Mesenchymal stem cell (in vitro differentiated cells and primary cell): ENCODE measurements at regions not wholly inside any gene's neighbourhood (a gene's known extent, or its start where the extent isn't known, plus 50 kb on each side); places are given as distances from the start of the nearest gene placed in this dataset.
A peak's percentile ranks its signal among the peaks of the same experiment; 100 is the strongest.

ENCODE experiments used
- DNase-seq: peaks from one replicate; pipeline ENCODE4 v3.0.0-alpha.2; 2013
- H2AFZ ChIP-seq: one replicate; pipeline ENCODE4 v1.6.1; 2013; ENCODE audit warnings: low read depth, mild to moderate bottlenecking, control low read depth, inconsistent platforms, low read length, moderate library complexity
- H2AK5ac ChIP-seq: 2 replicates; pipeline ENCODE4 v1.6.1; 2013; ENCODE audit warnings: low read length, moderate library complexity, mild to moderate bottlenecking, inconsistent platforms; ENCODE audit not compliant: severe bottlenecking
- H2BK120ac ChIP-seq: one replicate; pipeline ENCODE4 v1.6.1; 2013; ENCODE audit warnings: low read depth, mild to moderate bottlenecking, inconsistent platforms, low read length, moderate library complexity
- H2BK12ac ChIP-seq, 2 experiments: one replicate each; pipeline ENCODE4 v1.6.1; 2013; ENCODE audit warnings: inconsistent platforms in 2 of 2, low read length in 2 of 2, mild to moderate bottlenecking in 2 of 2, moderate library complexity in 2 of 2, control low read depth in 1 of 2
- H2BK15ac ChIP-seq: one replicate; pipeline ENCODE4 v1.6.1; 2013; ENCODE audit warnings: mild to moderate bottlenecking, low read depth, inconsistent platforms; ENCODE audit not compliant: poor library complexity, severe bottlenecking
- H2BK5ac ChIP-seq: 2 replicates; pipeline ENCODE4 v1.6.1; 2013; ENCODE audit warnings: low read depth, mild to moderate bottlenecking, low read length, control low read depth, inconsistent platforms; ENCODE audit not compliant: poor library complexity, severe bottlenecking
- H3K14ac ChIP-seq, 2 experiments: one replicate each; pipeline ENCODE4 v1.6.1; 2013; ENCODE audit warnings: inconsistent platforms in 2 of 2, low read length in 2 of 2, control low read depth in 1 of 2, mild to moderate bottlenecking in 1 of 2, moderate library complexity in 1 of 2
- H3K18ac ChIP-seq, 2 experiments: one replicate each; pipeline ENCODE4 v1.6.1; 2013; ENCODE audit warnings: inconsistent platforms in 2 of 2, low read length in 2 of 2, control low read depth in 1 of 2, low read depth in 1 of 2, mild to moderate bottlenecking in 1 of 2
- H3K23ac ChIP-seq, 2 experiments: one replicate each; pipeline ENCODE4 v1.6.1; 2013; ENCODE audit warnings: inconsistent platforms in 2 of 2, low read length in 2 of 2, mild to moderate bottlenecking in 2 of 2, moderate library complexity in 2 of 2, control low read depth in 1 of 2
- H3K27ac ChIP-seq: 2 replicates; pipeline ENCODE4 v1.5.1; 2013; ENCODE audit warnings: mild to moderate bottlenecking, moderate library complexity, low read length, control low read depth, inconsistent platforms; ENCODE audit not compliant: poor library complexity, severe bottlenecking
- H3K27me3 ChIP-seq, 2 experiments: 2 replicates each; pipeline versions ENCODE4 v1.6.1 to v1.7.0; 2013; ENCODE audit warnings: low read length in 2 of 2, mild to moderate bottlenecking in 2 of 2, moderate library complexity in 2 of 2, control low read depth in 1 of 2, inconsistent platforms in 1 of 2; ENCODE audit not compliant: control insufficient read depth in 1 of 2, insufficient read depth in 1 of 2
- H3K36me3 ChIP-seq, 2 experiments: 2 replicates each; pipeline versions ENCODE4 v1.6.1 to v1.7.0; 2013; ENCODE audit warnings: low read length in 2 of 2, control low read depth in 1 of 2, inconsistent platforms in 1 of 2, low read depth in 1 of 2, mild to moderate bottlenecking in 1 of 2; ENCODE audit not compliant: insufficient read depth in 2 of 2, control insufficient read depth in 1 of 2
- H3K4ac ChIP-seq, 2 experiments: one replicate each; pipeline ENCODE4 v1.6.1; 2013; ENCODE audit warnings: inconsistent platforms in 2 of 2, low read length in 2 of 2, mild to moderate bottlenecking in 2 of 2, moderate library complexity in 2 of 2, control low read depth in 1 of 2, low read depth in 1 of 2
- H3K4me1 ChIP-seq: 2 replicates; pipeline ENCODE4 v1.6.1; 2013; ENCODE audit warnings: low read depth, low read length, control low read depth; ENCODE audit not compliant: control insufficient read depth, insufficient read depth
- H3K4me2 ChIP-seq: 2 replicates; pipeline ENCODE4 v1.6.1; 2013; ENCODE audit warnings: low read length, mild to moderate bottlenecking, inconsistent platforms; ENCODE audit not compliant: poor library complexity, severe bottlenecking
- H3K4me3 ChIP-seq, 2 experiments: 2 replicates each; pipeline versions ENCODE4 v1.5.1 to v1.7.0; 2013; ENCODE audit warnings: low read length in 2 of 2, mild to moderate bottlenecking in 2 of 2, control low read depth in 1 of 2, low read depth in 1 of 2; ENCODE audit not compliant: insufficient read depth in 1 of 2
- H3K79me1 ChIP-seq: replicated peaks from 2 replicates; pipeline ENCODE4 v1.6.1; 2013; ENCODE audit warnings: mild to moderate bottlenecking, control low read depth, low read length, inconsistent platforms; ENCODE audit not compliant: poor library complexity, severe bottlenecking
- H3K9ac ChIP-seq: 2 replicates; pipeline ENCODE4 v1.7.0; 2013; ENCODE audit warnings: mild to moderate bottlenecking, low read length, moderate library complexity
- H3K9me3 ChIP-seq: 2 replicates; pipeline ENCODE4 v1.7.0; 2013; ENCODE audit warnings: mild to moderate bottlenecking, low read length; ENCODE audit not compliant: control insufficient read depth
- H4K8ac ChIP-seq: one replicate; pipeline ENCODE4 v1.6.1; 2013; ENCODE audit warnings: inconsistent platforms, mild to moderate bottlenecking, low read length, moderate library complexity
- H4K91ac ChIP-seq: one replicate; pipeline ENCODE4 v1.6.1; 2013; ENCODE audit warnings: mild to moderate bottlenecking, low read length, inconsistent platforms
- WGBS: methylation state at CpG from one replicate; pipeline ENCODE4 v1.1.7; 2013; ENCODE audit warnings: mixed read lengths; 5-methylcytosine and 5-hydroxymethylcytosine counted together

DNA sequence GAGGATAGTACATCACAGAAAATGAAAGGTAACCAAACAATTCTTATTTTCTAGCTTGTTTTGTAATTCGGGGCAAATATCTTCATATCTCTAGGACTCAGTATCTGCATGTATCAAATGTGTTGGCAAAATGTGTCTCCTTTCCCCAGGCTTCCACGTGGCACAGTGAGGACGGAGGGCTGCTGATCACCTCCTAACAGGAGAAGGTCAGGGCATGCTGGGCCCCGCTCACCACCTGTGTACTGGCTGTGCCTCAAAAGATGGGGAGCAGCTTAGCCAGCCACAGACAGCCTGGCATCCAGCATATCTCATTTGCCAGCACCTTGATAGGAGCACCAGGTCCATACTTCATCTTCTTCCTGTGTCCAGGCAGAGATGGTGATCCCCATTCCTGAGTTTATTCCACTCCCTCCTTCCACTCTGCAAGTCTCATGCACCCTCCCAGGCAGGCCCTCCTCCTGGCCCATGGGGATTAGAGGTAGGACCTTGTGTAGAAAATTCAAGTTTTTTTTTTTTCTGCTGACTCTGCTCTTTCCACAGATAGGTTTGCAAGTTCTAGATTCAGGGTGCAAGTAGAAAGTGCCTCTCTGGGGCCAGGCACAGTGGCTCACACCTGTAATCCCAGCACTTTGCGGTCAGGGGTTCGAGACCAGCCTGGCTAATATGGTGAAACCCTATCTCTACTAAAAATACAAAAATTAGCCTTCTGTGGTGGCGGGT is 1639.0 kb upstream of the SLC10A2 start:
- H2BK120ac ChIP-seq: no peak overlapping the region
- no peak overlapping the region for H3K27ac ChIP-seq
- no peak overlapping the region for H3K9ac ChIP-seq
- no peak overlapping the region for H2BK15ac ChIP-seq
- no peak overlapping the region for H2AFZ ChIP-seq
- no peak overlapping the region for H3K4ac ChIP-seq
- no peaks in the 10 kb centered on the region for H3K4me1 ChIP-seq
- no peak overlapping the region for H3K18ac ChIP-seq
- no peak overlapping the region for H3K23ac ChIP-seq
- no peak overlapping the region for H4K8ac ChIP-seq
- no peak for DNase-seq
- H3K9me3 ChIP-seq: peaks cover 3% of the 10 kb centered on the region
- no peak overlapping the region for H3K4me2 ChIP-seq
- no peaks in the 10 kb centered on the region for H3K79me1 ChIP-seq
- no peak overlapping the region for H2BK12ac ChIP-seq
- H3K4me3 ChIP-seq: no peak overlapping the region
- no peak overlapping the region for H3K14ac ChIP-seq
- no peaks in the 10 kb centered on the region for H3K36me3 ChIP-seq
- H2BK5ac ChIP-seq: no peak overlapping the region
- no peak overlapping the region for H2AK5ac ChIP-seq
- WGBS: 78% methylated on average over 7 of the region's 7 CpGs
- H4K91ac ChIP-seq: no peak overlapping the region
- no peaks in the 10 kb centered on the region for H3K27me3 ChIP-seq

DNA sequence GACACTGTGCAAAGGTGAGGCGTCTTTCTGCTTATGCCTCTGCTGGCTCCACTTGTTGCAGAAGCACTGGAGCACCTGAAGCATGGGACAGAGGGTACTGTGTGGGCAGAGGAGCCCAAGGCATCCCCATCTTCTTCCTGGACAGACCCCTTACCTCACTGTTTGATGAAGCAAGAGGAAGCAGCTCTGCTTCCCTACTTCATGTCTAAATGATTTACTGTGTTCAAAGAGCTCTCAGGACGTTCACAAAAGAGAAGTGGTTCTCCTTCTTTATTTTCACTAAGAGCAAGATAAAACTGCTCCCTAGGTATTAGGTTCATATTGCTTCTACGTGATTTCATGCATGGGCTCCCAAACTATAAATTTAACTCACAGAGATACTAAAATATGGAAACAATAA is 1635.4 kb upstream of the SLC10A2 start:
- Histone ChIP-seq H3K4ac (no peak overlapping the region), H3K36me3 (no peaks in the 10 kb centered on the region), H4K8ac (no peak overlapping the region), H3K79me1 (no peaks in the 10 kb centered on the region), H3K23ac (no peak overlapping the region), H3K18ac (no peak overlapping the region), H2BK120ac (no peak overlapping the region), H2BK12ac (no peak overlapping the region), H2AFZ (no peak overlapping the region), H2BK15ac (no peak overlapping the region), H3K4me1 (no peaks in the 10 kb centered on the region), H2AK5ac (no peak overlapping the region), H3K9me3 (peaks cover under 1% of the 10 kb centered on the region), H2BK5ac (no peak overlapping the region), H3K27ac (no peak overlapping the region), H3K14ac (peak overlapping the region in 1 of 2 experiments; percentile 48), H3K4me2 (no peak overlapping the region), H3K9ac (no peak overlapping the region), H3K4me3 (no peak overlapping the region), H4K91ac (no peak overlapping the region), H3K27me3 (no peaks in the 10 kb centered on the region)
- DNase-seq: no peak
- WGBS: 44% methylated on average over 2 of the region's 3 CpGs

DNA sequence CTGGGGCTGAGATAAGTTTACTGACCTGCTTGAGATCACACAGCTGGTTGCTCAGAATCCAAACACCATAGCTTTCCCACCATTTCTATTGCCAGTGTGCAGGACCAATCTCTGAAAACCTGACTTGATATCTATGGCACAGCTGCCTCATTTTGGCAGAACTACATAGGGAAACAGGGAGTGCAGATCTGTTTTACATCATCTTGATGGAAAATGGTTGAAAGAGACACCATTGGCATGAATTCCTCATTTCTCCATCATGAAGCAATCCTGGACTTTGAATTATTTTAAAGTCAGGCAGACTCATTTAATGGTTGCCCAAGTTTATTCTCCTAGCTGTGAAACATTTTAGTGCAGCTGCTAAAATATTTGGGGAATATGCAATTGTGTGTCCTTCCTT is 1628.2 kb upstream of the SLC10A2 start:
- no peak overlapping the region for H4K8ac ChIP-seq
- H3K79me1 ChIP-seq: no peaks in the 10 kb centered on the region
- H2BK120ac ChIP-seq: no peak overlapping the region
- no peak overlapping the region for H3K23ac ChIP-seq
- H2AK5ac ChIP-seq: no peak overlapping the region
- no peak overlapping the region for H2BK12ac ChIP-seq
- H3K27me3 ChIP-seq: no peaks in the 10 kb centered on the region
- H3K9me3 ChIP-seq: no peaks in the 10 kb centered on the region
- H2AFZ ChIP-seq: no peak overlapping the region
- H3K27ac ChIP-seq: no peak overlapping the region
- H3K36me3 ChIP-seq: no peaks in the 10 kb centered on the region
- no peak overlapping the region for H2BK5ac ChIP-seq
- no peak overlapping the region for H3K9ac ChIP-seq
- H3K4ac ChIP-seq: no peak overlapping the region
- no peaks in the 10 kb centered on the region for H3K4me1 ChIP-seq
- H3K4me2 ChIP-seq: no peak overlapping the region
- H4K91ac ChIP-seq: no peak overlapping the region
- H2BK15ac ChIP-seq: no peak overlapping the region
- no peak overlapping the region for H3K14ac ChIP-seq
- no peak overlapping the region for H3K18ac ChIP-seq
- no peak overlapping the region for H3K4me3 ChIP-seq
- DNase-seq: no peak

DNA sequence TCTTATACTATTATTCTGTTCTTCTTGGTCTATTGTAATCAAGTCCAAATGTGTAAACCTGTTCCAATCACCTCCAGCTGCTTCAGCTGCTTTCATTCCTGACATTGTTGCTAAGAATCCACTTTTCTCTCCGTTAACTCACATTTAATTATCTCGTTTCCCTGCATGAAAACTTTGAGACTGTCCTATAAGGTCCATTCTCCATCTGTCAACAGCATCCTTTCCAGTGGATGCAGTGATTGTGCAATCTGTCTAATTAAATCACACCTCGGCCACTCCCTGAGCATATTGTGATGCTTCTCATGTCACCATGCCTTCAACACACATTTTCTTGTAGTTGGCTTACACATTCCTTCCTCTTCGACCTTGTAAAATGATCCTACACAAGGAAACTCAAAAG is 1626.9 kb upstream of the SLC10A2 start:
- H3K4me3 ChIP-seq: no peak overlapping the region
- WGBS: 79% methylated on average over 4 of the region's 4 CpGs
- H3K27ac ChIP-seq: no peak overlapping the region
- no peaks in the 10 kb centered on the region for H3K79me1 ChIP-seq
- H2BK12ac ChIP-seq: no peak overlapping the region
- no peak overlapping the region for H3K4ac ChIP-seq
- H2BK5ac ChIP-seq: no peak overlapping the region
- no peak overlapping the region for H2BK15ac ChIP-seq
- DNase-seq: no peak
- H3K18ac ChIP-seq: no peak overlapping the region
- no peak overlapping the region for H2AK5ac ChIP-seq
- H3K4me2 ChIP-seq: no peak overlapping the region
- H2BK120ac ChIP-seq: no peak overlapping the region
- no peak overlapping the region for H3K14ac ChIP-seq
- no peaks in the 10 kb centered on the region for H3K4me1 ChIP-seq
- no peaks in the 10 kb centered on the region for H3K27me3 ChIP-seq
- H3K9me3 ChIP-seq: no peaks in the 10 kb centered on the region
- no peak overlapping the region for H3K23ac ChIP-seq
- no peak overlapping the region for H4K91ac ChIP-seq
- no peaks in the 10 kb centered on the region for H3K36me3 ChIP-seq
- H2AFZ ChIP-seq: no peak overlapping the region
- H4K8ac ChIP-seq: no peak overlapping the region
- H3K9ac ChIP-seq: no peak overlapping the region
